ENCODE measurements at regions not wholly inside any gene's neighbourhood (a gene's known extent, or its start where the extent isn't known, plus 50 kb on each side); places are given as distances from the start of the nearest gene placed in this dataset.

DNA sequence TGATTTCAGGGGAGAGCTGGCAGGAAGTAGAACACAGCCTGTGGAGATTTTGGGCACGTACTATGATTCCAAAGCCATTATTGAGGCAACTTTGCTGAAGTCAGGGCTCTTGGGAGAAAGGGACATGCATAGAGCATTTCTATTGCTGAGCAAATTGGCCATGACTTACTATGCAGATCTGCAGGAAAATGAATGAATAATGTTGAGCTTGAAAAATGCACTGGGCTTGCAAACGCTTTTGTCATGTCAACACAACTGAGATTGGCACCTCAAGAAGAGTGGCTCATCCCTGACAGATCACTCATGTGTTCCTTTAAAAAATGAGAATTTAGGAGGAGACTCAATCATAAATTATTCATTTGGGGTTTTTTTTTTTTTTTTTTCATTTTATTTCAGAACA is 230.5 kb downstream of the MBD2 start:
- Histone ChIP-seq H3K4me1 (ENCODE audit: control insufficient read depth in 2 of 2, insufficient read depth in 2 of 2, low read length in 2 of 2) (no peaks in the 10 kb centered on the region), H3K9me3 (ENCODE audit: control insufficient read depth in 2 of 2, insufficient read depth in 1 of 2, low read length in 1 of 2) (no peaks in the 10 kb centered on the region), H3K4me3 (ENCODE audit: low read length in 2 of 2) (no peak overlapping the region), H3K27me3 (ENCODE audit: control insufficient read depth in 2 of 2, insufficient read depth in 1 of 2, low read length in 1 of 2) (no peaks in the 10 kb centered on the region), H3K36me3 (ENCODE audit: control insufficient read depth in 2 of 2, insufficient read depth in 2 of 2, low read length in 1 of 2) (no peaks in the 10 kb centered on the region), H3K27ac (ENCODE audit: low read depth in 1 of 2, low read length in 1 of 2) (no peak overlapping the region)
- 93% methylated on average over 2 of the region's 2 CpGs for WGBS
- DNase-seq (ENCODE audit: low read depth in 6 of 9, low spot score in 9 of 9), result no peak

DNA sequence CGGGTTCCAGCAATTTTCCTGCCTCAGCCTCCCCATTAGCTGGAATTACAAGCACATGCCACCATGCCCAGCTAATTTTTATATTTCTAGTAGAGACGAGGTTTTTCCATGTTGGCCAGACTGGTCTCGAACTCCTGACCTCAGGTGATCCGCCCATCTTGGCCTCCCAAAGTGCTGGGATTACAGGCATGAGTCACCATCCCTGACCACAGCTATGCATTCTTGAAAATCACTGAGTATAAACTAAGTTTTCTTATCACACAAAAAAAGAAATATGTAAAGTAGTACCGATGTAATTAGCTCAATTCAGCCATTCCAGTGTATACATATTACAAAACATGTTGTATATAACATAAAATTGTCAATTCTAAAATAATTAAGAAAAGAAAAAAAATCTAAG is 232.7 kb downstream of the MBD2 start:
- no peak for DNase-seq (ENCODE audit: low read depth in 6 of 9, low spot score in 9 of 9)
- Histone ChIP-seq H3K27ac (ENCODE audit: low read depth in 1 of 2, low read length in 1 of 2) (no peak overlapping the region), H3K4me3 (ENCODE audit: low read length in 2 of 2) (no peak overlapping the region), H3K27me3 (ENCODE audit: control insufficient read depth in 2 of 2, insufficient read depth in 1 of 2, low read length in 1 of 2) (no peaks in the 10 kb centered on the region), H3K4me1 (ENCODE audit: control insufficient read depth in 2 of 2, insufficient read depth in 2 of 2, low read length in 2 of 2) (no peaks in the 10 kb centered on the region), H3K36me3 (ENCODE audit: control insufficient read depth in 2 of 2, insufficient read depth in 2 of 2, low read length in 1 of 2) (no peaks in the 10 kb centered on the region), H3K9me3 (ENCODE audit: control insufficient read depth in 2 of 2, insufficient read depth in 1 of 2, low read length in 1 of 2) (no peaks in the 10 kb centered on the region)
- WGBS, result 93% methylated on average over 5 of the region's 5 CpGs

DNA sequence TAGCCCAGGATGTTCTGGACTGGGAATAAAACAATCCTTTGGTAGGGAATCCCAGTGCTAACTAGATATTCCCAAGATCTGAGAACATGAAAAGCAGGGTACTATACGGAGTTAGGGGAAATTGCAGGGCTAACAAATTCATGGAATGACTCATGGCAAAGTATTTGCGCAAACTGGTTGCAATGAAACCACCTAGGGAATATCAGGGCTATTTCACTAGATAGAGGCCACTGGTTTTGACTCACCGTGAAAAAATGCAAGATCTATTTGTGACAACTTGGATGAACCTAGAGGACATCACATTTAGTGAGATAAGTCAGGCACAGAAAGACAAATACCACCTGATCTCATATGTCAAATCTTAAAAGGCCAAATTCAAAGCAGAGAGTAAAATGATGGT is 233.3 kb downstream of the MBD2 start:
- 92% methylated on average over 3 of the region's 3 CpGs for WGBS
- Histone ChIP-seq H3K27ac (ENCODE audit: low read depth in 1 of 2, low read length in 1 of 2) (no peak overlapping the region), H3K4me3 (ENCODE audit: low read length in 2 of 2) (no peak overlapping the region), H3K27me3 (ENCODE audit: control insufficient read depth in 2 of 2, insufficient read depth in 1 of 2, low read length in 1 of 2) (no peaks in the 10 kb centered on the region), H3K36me3 (ENCODE audit: control insufficient read depth in 2 of 2, insufficient read depth in 2 of 2, low read length in 1 of 2) (no peaks in the 10 kb centered on the region), H3K4me1 (ENCODE audit: control insufficient read depth in 2 of 2, insufficient read depth in 2 of 2, low read length in 2 of 2) (no peaks in the 10 kb centered on the region), H3K9me3 (ENCODE audit: control insufficient read depth in 2 of 2, insufficient read depth in 1 of 2, low read length in 1 of 2) (no peaks in the 10 kb centered on the region)
- no peak for DNase-seq (ENCODE audit: low read depth in 6 of 9, low spot score in 9 of 9)

DNA sequence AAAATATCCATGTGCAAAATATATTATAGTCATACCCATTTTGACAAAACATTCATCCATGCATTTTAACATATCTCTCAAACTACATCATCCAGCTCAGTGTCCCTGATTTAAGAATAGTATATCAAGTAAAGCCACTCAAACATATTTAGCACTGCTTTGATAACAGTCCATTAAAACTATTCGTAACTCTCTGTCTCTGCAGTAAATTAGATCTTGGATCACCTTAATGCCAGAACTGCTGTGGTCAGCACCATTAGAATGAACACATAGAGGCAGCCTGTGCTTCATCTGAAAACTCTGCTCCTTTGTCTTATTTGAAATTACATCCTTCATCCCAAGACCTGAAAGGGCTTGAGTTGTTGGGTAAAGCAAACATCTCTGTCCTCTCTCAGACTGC is 234.0 kb downstream of the MBD2 start:
- Histone ChIP-seq H3K4me1 (ENCODE audit: control insufficient read depth in 2 of 2, insufficient read depth in 2 of 2, low read length in 2 of 2) (no peaks in the 10 kb centered on the region), H3K9me3 (ENCODE audit: control insufficient read depth in 2 of 2, insufficient read depth in 1 of 2, low read length in 1 of 2) (no peaks in the 10 kb centered on the region), H3K27ac (ENCODE audit: low read depth in 1 of 2, low read length in 1 of 2) (no peak overlapping the region), H3K4me3 (ENCODE audit: low read length in 2 of 2) (no peak overlapping the region), H3K36me3 (ENCODE audit: control insufficient read depth in 2 of 2, insufficient read depth in 2 of 2, low read length in 1 of 2) (no peaks in the 10 kb centered on the region), H3K27me3 (ENCODE audit: control insufficient read depth in 2 of 2, insufficient read depth in 1 of 2, low read length in 1 of 2) (no peaks in the 10 kb centered on the region)
- no peak for DNase-seq (ENCODE audit: low read depth in 6 of 9, low spot score in 9 of 9)
- 92% methylated on average over 1 of the region's 1 CpG for WGBS

DNA sequence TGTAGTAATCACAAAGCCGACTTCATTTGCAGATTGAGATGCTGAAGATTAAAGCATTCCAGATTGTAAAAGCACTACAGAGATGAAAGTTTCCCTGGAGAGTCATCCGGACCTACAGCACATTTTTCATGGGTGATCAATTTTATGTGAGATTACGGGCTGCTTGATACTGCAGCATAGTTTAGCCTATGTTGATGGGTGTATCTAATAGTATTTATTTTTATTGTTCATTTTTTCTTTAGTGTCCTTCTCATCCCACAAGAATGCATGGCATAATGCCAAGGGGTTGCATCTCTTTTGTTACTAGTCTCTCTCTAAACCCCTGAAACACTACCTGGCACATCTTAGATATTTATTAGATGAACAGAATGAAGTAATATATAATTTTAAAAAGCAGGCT is 240.4 kb downstream of the MBD2 start:
- Histone ChIP-seq H3K4me3 (ENCODE audit: low read length in 2 of 2) (no peak overlapping the region), H3K9me3 (ENCODE audit: control insufficient read depth in 2 of 2, insufficient read depth in 1 of 2, low read length in 1 of 2) (peaks cover 0 to 6% of the 10 kb centered on the region in 2 donors), H3K4me1 (ENCODE audit: control insufficient read depth in 2 of 2, insufficient read depth in 2 of 2, low read length in 2 of 2) (no peaks in the 10 kb centered on the region), H3K27me3 (ENCODE audit: control insufficient read depth in 2 of 2, insufficient read depth in 1 of 2, low read length in 1 of 2) (no peaks in the 10 kb centered on the region), H3K36me3 (ENCODE audit: control insufficient read depth in 2 of 2, insufficient read depth in 2 of 2, low read length in 1 of 2) (no peaks in the 10 kb centered on the region), H3K27ac (ENCODE audit: low read depth in 1 of 2, low read length in 1 of 2) (no peak overlapping the region)
- WGBS, result 90% methylated on average over 3 of the region's 3 CpGs
- DNase-seq (ENCODE audit: low read depth in 6 of 9, low spot score in 9 of 9), result no peak

DNA sequence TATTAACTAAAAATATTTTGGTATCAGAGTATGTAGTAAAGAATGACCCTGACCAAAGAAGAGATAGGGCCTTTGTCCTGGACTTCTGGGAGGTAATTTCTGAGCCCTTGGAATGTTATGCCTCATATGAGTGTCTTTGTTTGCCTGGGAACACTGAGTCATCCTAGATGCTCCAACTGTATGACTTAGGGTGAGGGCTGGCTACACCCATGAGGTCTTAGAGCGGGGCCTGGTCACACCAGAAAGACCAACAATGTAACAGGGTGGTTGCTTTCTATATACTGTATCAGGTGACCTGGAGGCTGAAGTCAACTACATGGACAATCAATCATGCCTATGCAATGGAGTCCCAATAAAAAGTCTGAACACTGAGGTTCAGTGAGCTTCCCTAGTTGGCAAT is 253.1 kb downstream of the MBD2 start:
- 82% methylated on average over 1 of the region's 1 CpG for WGBS
- Histone ChIP-seq H3K9me3 (ENCODE audit: control insufficient read depth in 2 of 2, insufficient read depth in 1 of 2, low read length in 1 of 2) (no peaks in the 10 kb centered on the region), H3K4me1 (ENCODE audit: control insufficient read depth in 2 of 2, insufficient read depth in 2 of 2, low read length in 2 of 2) (no peaks in the 10 kb centered on the region)

DNA sequence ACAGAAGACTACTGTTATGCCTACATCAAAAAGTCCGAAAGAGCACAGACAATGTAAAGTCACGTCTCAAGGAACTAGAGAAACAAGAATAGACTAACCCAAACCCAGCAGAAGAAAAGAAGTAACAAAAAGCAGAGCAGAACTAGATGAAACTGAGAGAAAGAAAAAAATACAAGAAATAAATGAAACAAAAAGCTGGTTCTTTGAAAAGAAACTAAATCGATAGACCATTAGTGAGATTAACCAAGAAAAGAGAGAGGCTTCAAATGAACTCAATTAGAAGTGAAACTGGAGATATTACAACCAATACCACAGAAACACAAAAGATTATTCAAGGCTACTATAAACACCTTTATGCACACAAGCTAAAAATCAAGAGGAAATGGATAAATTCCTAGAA is 271.8 kb downstream of the MBD2 start:
- no peaks in the 10 kb centered on the region for H3K4me1 ChIP-seq (ENCODE audit: control insufficient read depth in 2 of 2, insufficient read depth in 2 of 2, low read length in 2 of 2)
- DNase-seq (ENCODE audit: low read depth in 6 of 9, low spot score in 9 of 9), result no peak
- H3K4me3 ChIP-seq (ENCODE audit: low read length in 2 of 2), result no peak overlapping the region
- 93% methylated on average over 3 of the region's 3 CpGs for WGBS
- no peaks in the 10 kb centered on the region for H3K36me3 ChIP-seq (ENCODE audit: control insufficient read depth in 2 of 2, insufficient read depth in 2 of 2, low read length in 1 of 2)
- no peak overlapping the region for H3K27ac ChIP-seq (ENCODE audit: low read depth in 1 of 2, low read length in 1 of 2)
- no peaks in the 10 kb centered on the region for H3K27me3 ChIP-seq (ENCODE audit: control insufficient read depth in 2 of 2, insufficient read depth in 1 of 2, low read length in 1 of 2)
- no peaks in the 10 kb centered on the region for H3K9me3 ChIP-seq (ENCODE audit: control insufficient read depth in 2 of 2, insufficient read depth in 1 of 2, low read length in 1 of 2)

More for the DNA sequence above, 253.1 kb downstream of the MBD2 start:
- Histone ChIP-seq H3K4me3 (ENCODE audit: low read length in 2 of 2) (no peak overlapping the region), H3K36me3 (ENCODE audit: control insufficient read depth in 2 of 2, insufficient read depth in 2 of 2, low read length in 1 of 2) (no peaks in the 10 kb centered on the region), H3K27ac (ENCODE audit: low read depth in 1 of 2, low read length in 1 of 2) (no peak overlapping the region), H3K27me3 (ENCODE audit: control insufficient read depth in 2 of 2, insufficient read depth in 1 of 2, low read length in 1 of 2) (no peaks in the 10 kb centered on the region)
- no peak for DNase-seq (ENCODE audit: low read depth in 6 of 9, low spot score in 9 of 9)

DNA sequence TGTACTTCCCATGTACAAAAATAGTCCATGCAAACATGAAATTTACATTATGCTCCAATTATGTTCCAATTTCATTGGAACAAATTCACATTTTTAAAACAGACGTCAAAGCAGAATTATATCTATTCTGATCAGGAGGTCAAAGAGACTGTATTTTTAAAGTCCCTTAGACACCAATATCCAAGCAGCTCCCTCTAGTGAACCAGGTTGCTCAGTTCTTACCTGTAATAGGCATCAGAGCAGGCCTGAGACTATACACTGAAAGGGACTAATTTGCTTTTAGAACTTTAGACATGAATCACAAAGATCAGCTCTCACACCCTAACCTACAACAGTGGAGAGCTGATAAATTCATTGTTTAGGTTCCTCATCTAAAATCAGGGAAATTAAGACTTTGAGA is 273.9 kb downstream of the MBD2 start:
- H3K4me1 ChIP-seq (ENCODE audit: control insufficient read depth in 2 of 2, insufficient read depth in 2 of 2, low read length in 2 of 2), result no peaks in the 10 kb centered on the region
- DNase-seq (ENCODE audit: low read depth in 6 of 9, low spot score in 9 of 9), result no peak
- no peak overlapping the region for H3K4me3 ChIP-seq (ENCODE audit: low read length in 2 of 2)
- H3K9me3 ChIP-seq (ENCODE audit: control insufficient read depth in 2 of 2, insufficient read depth in 1 of 2, low read length in 1 of 2), result no peaks in the 10 kb centered on the region
- no peaks in the 10 kb centered on the region for H3K36me3 ChIP-seq (ENCODE audit: control insufficient read depth in 2 of 2, insufficient read depth in 2 of 2, low read length in 1 of 2)
- WGBS, result 97% methylated on average over 1 of the region's 1 CpG
- H3K27me3 ChIP-seq (ENCODE audit: control insufficient read depth in 2 of 2, insufficient read depth in 1 of 2, low read length in 1 of 2), result no peaks in the 10 kb centered on the region
- H3K27ac ChIP-seq (ENCODE audit: low read depth in 1 of 2, low read length in 1 of 2), result no peak overlapping the region

DNA sequence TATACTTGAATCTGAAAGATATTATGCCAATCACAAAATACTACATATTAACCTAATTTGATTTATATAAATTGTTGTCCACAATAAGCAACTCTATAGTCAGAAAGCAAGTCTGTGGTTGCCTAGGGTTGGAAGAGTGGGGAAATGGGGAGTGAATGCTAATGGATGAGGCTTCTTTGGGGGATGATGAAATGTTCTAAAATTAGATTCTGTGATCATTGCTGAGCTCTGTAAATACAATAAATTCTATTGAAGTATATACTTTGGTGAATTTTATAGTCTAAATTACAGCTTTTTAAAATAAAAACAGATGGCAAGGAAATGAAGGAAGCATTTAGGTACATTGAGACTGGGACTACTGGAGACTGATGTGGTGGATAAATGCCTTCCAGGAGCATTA is 275.5 kb downstream of the MBD2 start:
- no peaks in the 10 kb centered on the region for H3K36me3 ChIP-seq (ENCODE audit: control insufficient read depth in 2 of 2, insufficient read depth in 2 of 2, low read length in 1 of 2)
- H3K9me3 ChIP-seq (ENCODE audit: control insufficient read depth in 2 of 2, insufficient read depth in 1 of 2, low read length in 1 of 2), result peaks cover 0 to 10% of the 10 kb centered on the region in 2 donors
- H3K27me3 ChIP-seq (ENCODE audit: control insufficient read depth in 2 of 2, insufficient read depth in 1 of 2, low read length in 1 of 2), result no peaks in the 10 kb centered on the region
- H3K4me1 ChIP-seq (ENCODE audit: control insufficient read depth in 2 of 2, insufficient read depth in 2 of 2, low read length in 2 of 2), result no peaks in the 10 kb centered on the region
- H3K4me3 ChIP-seq (ENCODE audit: low read length in 2 of 2), result no peak overlapping the region
- no peak overlapping the region for H3K27ac ChIP-seq (ENCODE audit: low read depth in 1 of 2, low read length in 1 of 2)
- no peak for DNase-seq (ENCODE audit: low read depth in 6 of 9, low spot score in 9 of 9)

DNA sequence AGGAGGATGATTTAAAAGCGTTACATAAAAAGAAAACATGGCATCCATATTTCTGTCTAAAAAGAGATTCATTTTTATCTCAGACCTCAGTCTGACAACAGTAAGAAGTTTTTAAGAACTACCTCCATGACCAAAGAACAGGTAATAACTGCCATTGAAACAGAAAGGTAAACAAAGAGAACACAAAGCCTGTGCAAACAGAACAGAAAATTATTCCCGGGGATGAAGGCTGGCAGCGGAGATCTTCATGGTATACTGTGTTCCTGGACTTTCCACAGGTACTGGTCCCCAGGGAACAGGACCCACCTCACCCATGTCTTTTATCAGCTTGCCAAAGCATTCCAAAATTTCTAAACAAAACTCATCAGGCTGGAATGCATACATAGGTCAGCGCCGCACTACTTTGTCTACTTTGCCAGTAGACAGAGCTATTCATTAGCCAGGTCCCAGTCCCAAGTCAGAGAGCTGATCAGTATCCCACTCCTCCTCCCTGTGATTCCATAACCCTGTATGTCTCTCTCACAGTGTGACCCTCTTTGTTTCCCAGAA is 277.3 kb downstream of the MBD2 start:
- Histone ChIP-seq H3K27ac (ENCODE audit: low read depth in 1 of 2, low read length in 1 of 2) (no peak overlapping the region), H3K9me3 (ENCODE audit: control insufficient read depth in 2 of 2, insufficient read depth in 1 of 2, low read length in 1 of 2) (peaks cover 0 to 17% of the 10 kb centered on the region in 2 donors), H3K4me1 (ENCODE audit: control insufficient read depth in 2 of 2, insufficient read depth in 2 of 2, low read length in 2 of 2) (no peaks in the 10 kb centered on the region), H3K27me3 (ENCODE audit: control insufficient read depth in 2 of 2, insufficient read depth in 1 of 2, low read length in 1 of 2) (no peaks in the 10 kb centered on the region), H3K4me3 (ENCODE audit: low read length in 2 of 2) (no peak overlapping the region), H3K36me3 (ENCODE audit: control insufficient read depth in 2 of 2, insufficient read depth in 2 of 2, low read length in 1 of 2) (no peaks in the 10 kb centered on the region)
- no peak for DNase-seq (ENCODE audit: low read depth in 6 of 9, low spot score in 9 of 9)
- WGBS, result 98% methylated on average over 5 of the region's 5 CpGs

All from thymus (tissue), 11 donors.